Kidney (tissue), 13 donors: ENCODE measurements at regions not wholly inside any gene's neighbourhood (a gene's known extent, or its start where the extent isn't known, plus 50 kb on each side); places are given as distances from the start of the nearest gene placed in this dataset.

Experiments
- DNase-seq, 5 donors: peaks; one replicate each; pipeline ENCODE4 v3.0.0-alpha.2; 2013 to 2020
- FAIRE-seq: peaks from 2 replicates; lab custom pipeline; 2012; peaks lifted over from hg19 to GRCh38; lab: Jason Lieb, UNC
- H3K27ac ChIP-seq, 2 donors: one replicate each; pipeline ENCODE4 v1.7.0; 2013; ENCODE audit warnings: low read depth in 2 of 2, low read length in 2 of 2, inconsistent platforms in 1 of 2
- H3K27me3 ChIP-seq: one replicate; pipeline ENCODE4 v1.7.1; 2013; ENCODE audit warnings: low read length, inconsistent platforms; ENCODE audit not compliant: control insufficient read depth, insufficient read depth
- H3K36me3 ChIP-seq, 3 donors: one replicate each; pipeline versions ENCODE4 v1.7.0 to v1.7.1; 2013; ENCODE audit warnings: low read length in 3 of 3, control low read depth in 1 of 3, inconsistent platforms in 1 of 3; ENCODE audit not compliant: insufficient read depth in 3 of 3, control insufficient read depth in 2 of 3
- H3K4me1 ChIP-seq, 3 donors: one replicate each; pipeline versions ENCODE4 v1.7.0 to v1.7.1; 2013; ENCODE audit warnings: low read length in 3 of 3, inconsistent platforms in 1 of 3, low read depth in 1 of 3; ENCODE audit not compliant: control insufficient read depth in 2 of 3, insufficient read depth in 2 of 3
- H3K4me3 ChIP-seq, 3 donors: one replicate each; pipeline versions ENCODE4 v1.7.0 to v1.8.1; 2013; ENCODE audit warnings: low read length in 3 of 3, control low read depth in 1 of 3, inconsistent platforms in 1 of 3
- H3K9ac ChIP-seq, 3 donors: one replicate each; pipeline versions ENCODE4 v1.7.0 to v1.7.1; 2013; ENCODE audit warnings: low read length in 3 of 3, control low read depth in 1 of 3, inconsistent platforms in 1 of 3
- H3K9me3 ChIP-seq, 3 donors: one replicate each; pipeline versions ENCODE4 v1.7.0 to v1.7.1; 2013; ENCODE audit warnings: low read length in 3 of 3, control low read depth in 1 of 3, inconsistent platforms in 1 of 3; ENCODE audit not compliant: control insufficient read depth in 2 of 3, insufficient read depth in 1 of 3
- CTCF ChIP-seq: IDR thresholded peaks from 3 replicates; pipeline ENCODE4 v1.5.1; 2012; ENCODE audit warnings: mild to moderate bottlenecking, moderate library complexity, borderline replicate concordance; ENCODE audit not compliant: insufficient read depth; ENCODE audit errors: extremely low read depth
- intact Hi-C: fragments of 100-400 bp; cut with DNase I; formaldehyde crosslinking; loops from one replicate; pipeline ENCODE4 v1.11.1; 2022
- donor health status: control.
- donor health status: control.
- donor health status: control.
- donor health status: control.
- donor health status: control.
- donor health status: DM: yes; HTN: yes; CAD: no.
- donor health status: Normal renal cell carcinoma (clear cell type).

GRCh38 chr2:22942441-22942840, 442.5 kb upstream of the KLHL29 start:
- Histone ChIP-seq H3K36me3 (no peaks in the 10 kb centered on the region), H3K4me1 (no peaks in the 10 kb centered on the region), H3K27ac (no peak overlapping the region), H3K27me3 (no peaks in the 10 kb centered on the region), H3K9me3 (no peaks in the 10 kb centered on the region), H3K9ac (no peak overlapping the region), H3K4me3 (no peak overlapping the region)
- no peak for FAIRE-seq
- no peak for DNase-seq
- intact Hi-C loops: no loop called here
- TF ChIP-seq CTCF: no peak

DNA sequence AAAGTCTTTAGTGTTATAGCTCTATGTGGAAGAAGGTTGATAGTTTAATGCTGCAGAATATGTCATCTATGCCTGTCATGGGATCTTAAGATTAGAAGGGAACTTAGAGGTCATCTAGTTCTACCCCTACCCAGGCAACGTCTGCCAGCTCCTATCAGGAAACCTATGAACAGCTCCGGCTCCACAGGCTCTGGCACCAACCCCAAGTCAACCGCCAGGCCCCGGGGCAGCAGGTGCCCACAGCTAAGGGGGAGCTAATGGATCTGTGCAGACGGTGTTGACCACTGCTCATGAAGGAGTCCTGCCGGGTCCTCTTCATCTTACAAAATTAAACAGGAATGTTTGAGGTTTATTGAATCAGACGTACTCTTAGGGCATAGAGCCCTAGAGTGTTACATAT, 440.8 kb upstream of the KLHL29 start:
- no peak overlapping the region for H3K4me3 ChIP-seq
- no peaks in the 10 kb centered on the region for H3K27me3 ChIP-seq
- H3K27ac ChIP-seq: no peak overlapping the region
- no peaks in the 10 kb centered on the region for H3K4me1 ChIP-seq
- intact Hi-C loops: no loop called here
- TF ChIP-seq CTCF: no peak
- DNase-seq (no peak), FAIRE-seq (no peak)
- no peak overlapping the region for H3K9ac ChIP-seq
- H3K9me3 ChIP-seq: no peaks in the 10 kb centered on the region
- H3K36me3 ChIP-seq: no peaks in the 10 kb centered on the region

GRCh38 chr2:22946553-22946952, 438.4 kb upstream of the KLHL29 start:
- Histone ChIP-seq H3K27ac (no peak overlapping the region), H3K4me3 (no peak overlapping the region), H3K27me3 (no peaks in the 10 kb centered on the region), H3K4me1 (no peaks in the 10 kb centered on the region), H3K36me3 (no peaks in the 10 kb centered on the region), H3K9ac (no peak overlapping the region), H3K9me3 (no peaks in the 10 kb centered on the region)
- no peak for TF ChIP-seq CTCF
- DNase-seq (no peak), FAIRE-seq (no peak)
- intact Hi-C loops: no loop called here

DNA sequence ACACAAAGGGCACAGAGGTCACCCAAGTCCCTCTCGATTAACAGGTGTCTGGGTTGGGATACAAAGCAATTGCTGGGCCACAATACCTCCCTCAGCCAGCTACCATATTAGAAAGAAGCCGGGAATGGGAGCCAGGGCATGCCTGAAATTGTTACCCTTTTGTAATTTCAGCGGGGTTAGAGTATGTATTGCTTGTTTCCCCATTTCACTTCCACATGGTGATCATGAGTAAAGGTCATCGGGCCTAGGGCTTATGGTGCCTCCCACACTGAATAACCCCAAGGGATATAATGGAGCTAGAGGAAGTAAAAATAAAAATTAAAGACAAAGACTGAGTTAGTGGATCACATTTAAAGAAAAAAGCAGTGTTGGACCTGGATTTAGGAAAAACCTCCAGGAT, 437.2 kb upstream of the KLHL29 start:
- intact Hi-C loops: no loop called here
- Histone ChIP-seq H3K9ac (no peak overlapping the region), H3K9me3 (no peaks in the 10 kb centered on the region), H3K4me1 (no peaks in the 10 kb centered on the region), H3K36me3 (no peaks in the 10 kb centered on the region), H3K4me3 (no peak overlapping the region), H3K27me3 (no peaks in the 10 kb centered on the region), H3K27ac (no peak overlapping the region)
- FAIRE-seq: no peak
- TF ChIP-seq CTCF: no peak
- DNase-seq: no peak
